Bone marrow (tissue), 2 donors: ENCODE measurements at regions not wholly inside any gene's neighbourhood (a gene's known extent, or its start where the extent isn't known, plus 50 kb on each side); places are given as distances from the start of the nearest gene placed in this dataset.
A peak's percentile ranks its signal among the peaks of the same experiment; 100 is the strongest.
"Not testable (repeated sequence)": the region's sequence is repeated elsewhere in the genome, so short reads cannot be mapped to it uniquely, and the experiment has no call there.

Experiments used
- DNase-seq, 2 donors: peaks; one replicate each; lab custom pipeline; 2025; lab: John Stamatoyannopoulos, UW

- DNase-seq: no peak
Measured at GRCh38 chr14:52202151-52202550, 65.3 kb upstream of the PTGDR start.

DNA sequence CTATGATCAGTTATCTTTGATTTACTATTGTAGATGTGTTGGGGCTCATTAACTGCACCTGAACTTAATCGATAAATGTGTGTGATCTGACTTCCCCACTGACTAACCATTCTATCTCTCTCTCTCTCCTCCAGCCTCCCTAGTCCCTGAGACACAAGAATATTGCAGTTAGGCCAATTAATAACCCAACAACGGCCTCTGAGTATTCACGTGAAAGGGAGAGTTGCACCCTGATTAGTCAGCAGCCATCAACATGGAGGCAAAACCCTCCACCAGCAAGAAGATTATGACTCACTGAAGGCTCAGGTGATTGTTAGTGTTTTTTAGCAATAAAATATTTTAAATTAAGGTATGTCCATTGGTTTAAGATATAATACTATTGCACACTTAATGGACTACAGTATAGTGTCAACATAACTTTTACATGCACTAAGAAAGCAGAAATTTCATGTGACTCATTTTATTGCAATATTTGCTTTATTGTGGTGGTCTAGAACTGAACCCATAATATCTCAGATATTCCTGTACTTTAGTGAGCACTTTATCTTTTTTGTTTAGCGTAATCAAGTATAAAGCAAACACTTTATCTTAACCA is 77.1 kb upstream of the PTGDR start:
- DNase-seq: no peak

DNA sequence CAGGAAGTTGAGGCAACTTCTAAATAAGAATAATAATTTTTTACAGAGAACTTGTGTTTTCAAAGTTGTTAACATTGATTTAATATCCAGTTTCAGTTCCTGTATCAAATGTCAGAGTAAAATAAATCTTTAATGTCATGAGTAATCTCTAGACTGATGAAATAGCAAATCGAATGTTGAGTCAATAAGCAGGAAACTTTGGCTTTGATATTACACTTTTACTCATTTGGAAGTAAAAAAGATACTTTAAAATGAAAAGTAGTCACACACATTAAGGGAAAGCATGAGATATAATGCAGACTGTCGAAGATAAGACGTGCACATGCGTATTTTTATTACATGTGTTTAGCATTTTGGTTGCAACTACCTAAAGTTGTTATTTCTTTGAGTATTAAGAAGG is 78.2 kb upstream of the PTGDR start:
- DNase-seq: no peak

DNA sequence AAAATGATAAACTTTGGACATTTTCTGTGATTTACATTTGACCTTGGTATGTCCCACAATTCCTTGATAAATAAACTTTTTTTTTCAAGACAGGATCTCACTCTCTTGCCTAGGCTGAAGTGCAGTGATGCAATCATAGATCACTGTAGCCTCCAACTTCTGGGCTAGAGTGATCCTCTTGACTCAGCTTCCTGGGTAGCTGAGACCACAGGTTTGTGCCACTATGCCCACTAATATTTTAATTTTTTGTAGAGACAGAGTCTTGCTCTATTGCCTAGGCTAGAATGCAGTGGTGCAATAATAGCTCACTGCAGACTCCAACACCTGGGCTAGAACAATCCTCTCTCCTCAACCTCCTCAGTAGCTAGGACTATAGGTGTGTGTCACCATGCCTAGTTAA is 79.1 kb upstream of the PTGDR start:
- DNase-seq: no peak

DNA sequence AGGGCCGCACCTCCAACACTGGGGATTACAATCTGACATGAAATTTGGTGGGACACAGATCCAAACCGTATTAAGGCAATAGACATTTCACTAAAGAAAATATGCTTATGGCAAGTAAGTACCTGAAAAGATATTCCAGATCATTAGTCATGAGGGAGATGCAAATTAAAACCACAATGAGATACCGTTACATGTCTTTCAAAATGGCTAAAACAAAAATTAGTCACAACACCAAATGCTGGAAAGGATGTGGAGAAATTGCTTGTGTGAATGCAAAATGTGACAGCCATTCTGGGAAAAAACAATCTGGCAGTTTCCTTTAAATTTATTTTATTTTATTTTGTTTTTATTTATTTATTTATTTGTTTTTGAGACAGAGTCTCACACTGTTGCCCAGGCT is 82.3 kb upstream of the PTGDR start:
- no peak for DNase-seq

- DNase-seq: no peak
Measured at GRCh38 chr14:52182853-52183252, 84.6 kb upstream of the PTGDR start.

GRCh38 chr14:52179141-52179790 is 88.2 kb upstream of the PTGDR start:
- DNase-seq: no peak

GRCh38 chr14:52175982-52176502 is 91.5 kb upstream of the PTGDR start:
- DNase-seq: no peak

- not testable (repeated sequence) for DNase-seq
Measured at GRCh38 chr14:52171932-52172331, 95.6 kb upstream of the PTGDR start.

GRCh38 chr14:52166822-52167221 is 98.0 kb upstream of the NID2 start:
- no peak for DNase-seq

GRCh38 chr14:52155651-52156213 is 86.9 kb upstream of the NID2 start:
- DNase-seq: no peak

- no peak for DNase-seq
Measured at GRCh38 chr14:52154992-52155650, 86.3 kb upstream of the NID2 start.

GRCh38 chr14:52153939-52154338 is 85.1 kb upstream of the NID2 start:
- DNase-seq: no peak

DNA sequence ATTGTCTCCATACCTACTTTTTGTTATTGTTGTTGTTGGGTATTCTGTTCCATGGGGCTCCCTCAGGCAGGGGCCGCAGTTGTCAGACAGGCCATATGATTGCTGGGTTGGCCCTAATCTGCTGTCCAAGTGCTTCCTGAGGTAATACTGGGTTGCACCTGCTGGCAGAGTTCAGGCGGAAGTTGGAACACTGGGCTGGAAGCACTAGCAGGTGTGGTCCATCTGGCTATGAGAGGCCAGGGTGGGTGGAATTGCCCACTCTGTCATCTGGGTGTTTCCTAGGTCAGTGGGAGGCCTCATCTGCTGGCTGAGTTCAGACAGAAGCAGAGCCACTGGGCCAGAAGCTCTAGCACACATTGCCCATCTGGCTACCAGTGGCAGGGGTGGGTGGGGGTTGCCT is 81.3 kb upstream of the NID2 start:
- no peak for DNase-seq

DNA sequence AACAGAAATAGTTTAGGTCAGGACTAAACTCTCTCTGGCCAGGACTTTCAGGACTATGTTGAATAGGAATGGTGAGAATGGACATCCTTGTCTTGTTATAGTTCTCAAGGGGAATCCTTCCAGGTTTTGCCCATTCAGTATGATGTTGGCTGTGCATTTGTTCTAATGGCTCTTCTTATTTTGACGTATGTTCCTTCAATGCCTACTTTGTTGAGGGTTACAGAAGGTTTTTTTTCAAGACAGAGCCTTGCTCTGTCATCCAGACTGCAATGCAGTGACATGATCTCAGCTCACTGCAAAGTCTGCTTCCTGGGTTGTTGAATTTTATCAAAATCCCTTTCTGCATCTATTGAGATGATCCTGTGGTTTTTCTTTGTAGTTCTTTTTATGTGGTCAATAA is 79.5 kb upstream of the NID2 start:
- no peak for DNase-seq

DNA sequence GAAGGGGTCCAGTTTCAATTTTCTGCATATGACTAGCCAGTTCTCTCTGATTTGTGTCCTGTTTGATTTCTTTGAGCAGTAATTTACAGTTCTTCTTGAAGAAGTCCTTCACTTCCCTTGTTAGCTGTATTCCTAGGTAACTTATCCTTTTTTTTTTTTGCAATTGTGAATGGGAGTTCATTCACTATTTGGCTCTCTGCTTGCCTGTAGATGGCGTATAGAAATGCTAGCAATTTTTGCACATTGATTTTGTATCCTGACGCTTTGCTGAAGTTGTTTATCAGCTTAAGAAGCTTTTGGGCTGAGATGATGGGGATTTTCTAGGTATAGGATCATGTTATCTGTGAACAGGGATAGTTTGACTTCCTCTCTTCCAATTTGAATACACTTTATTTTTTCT is 77.6 kb upstream of the NID2 start:
- no peak for DNase-seq

DNA sequence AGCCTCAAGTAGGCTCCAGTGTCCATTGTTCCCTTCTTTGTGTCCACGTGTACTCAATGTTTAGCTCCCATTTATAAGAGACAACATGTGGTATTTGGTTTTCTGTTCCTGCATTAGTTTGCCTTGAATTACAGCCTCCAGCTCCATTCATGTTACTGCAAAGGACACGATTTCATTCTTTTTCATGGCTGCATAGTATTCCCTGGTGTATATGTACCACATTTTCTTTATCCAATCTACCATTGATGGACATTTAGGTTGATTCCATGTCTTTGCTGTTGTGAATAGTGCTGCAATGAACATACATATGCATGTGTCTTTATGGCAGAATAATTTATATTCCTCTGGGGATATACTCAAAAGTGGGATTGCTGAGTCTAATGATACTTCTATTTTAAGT is 75.2 kb upstream of the NID2 start:
- not testable (repeated sequence) for DNase-seq

DNA sequence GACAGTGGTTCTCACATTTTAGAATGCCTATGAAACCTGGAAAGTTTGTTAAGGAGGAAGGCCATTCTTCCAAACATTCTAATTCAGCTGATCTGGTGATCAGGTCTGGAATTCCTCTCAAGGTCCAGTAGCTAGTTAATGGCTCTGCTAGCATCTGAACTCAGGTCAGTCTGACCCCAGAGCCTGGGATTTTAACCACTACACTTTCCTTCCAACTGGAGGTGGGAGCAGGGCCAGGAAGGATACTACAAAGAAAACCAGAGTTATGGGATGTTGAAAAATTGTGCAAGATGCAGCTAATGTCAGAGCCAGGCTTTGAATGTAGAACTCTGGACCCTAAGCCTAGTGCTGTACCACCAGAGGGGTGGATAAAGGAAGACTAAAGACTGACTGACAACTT is 73.6 kb upstream of the NID2 start:
- no peak for DNase-seq

GRCh38 chr14:52131640-52132320 is 62.9 kb upstream of the NID2 start:
- DNase-seq: peak in 1 of 2 donors; percentile 76

DNA sequence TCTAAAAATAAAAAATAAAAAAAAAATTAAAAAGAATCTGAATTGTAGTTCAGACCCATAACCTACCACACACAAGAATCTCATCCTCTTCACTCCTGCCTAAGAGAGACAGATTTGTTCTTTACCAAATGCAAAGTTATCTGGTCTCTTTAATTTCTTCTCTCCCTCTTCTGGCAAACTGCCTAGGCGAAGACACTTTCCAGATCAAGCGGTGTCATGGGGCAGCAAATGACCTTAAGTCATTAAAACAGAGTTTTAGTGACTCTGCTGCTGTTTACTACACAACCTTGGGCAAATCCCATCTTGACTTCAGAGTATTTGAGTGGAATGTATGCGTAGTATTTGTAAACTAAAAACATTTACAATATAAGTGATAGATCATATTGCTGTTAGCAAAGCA is 60.9 kb upstream of the NID2 start:
- no peak for DNase-seq

- no peak for DNase-seq
Measured at GRCh38 chr14:52125885-52126284, 57.0 kb upstream of the NID2 start.
